Fibroblast of villous mesenchyme (primary cell): ENCODE measurements at regions not wholly inside any gene's neighbourhood (a gene's known extent, or its start where the extent isn't known, plus 50 kb on each side); places are given as distances from the start of the nearest gene placed in this dataset.

ENCODE experiments used
- DNase-seq: peaks from one replicate; pipeline ENCODE4 v3.0.0-alpha.2; 2010; ENCODE audit warnings: low read depth
- H3K4me3 ChIP-seq: 2 replicates; pipeline ENCODE4 v1.5.1; 2011; ENCODE audit warnings: low read depth, mild to moderate bottlenecking, low read length
- CTCF ChIP-seq: IDR thresholded peaks from 2 replicates; pipeline ENCODE4 v1.5.1; 2012; ENCODE audit warnings: low read depth, mild to moderate bottlenecking, low read length; ENCODE audit not compliant: insufficient read depth

- H3K4me3 ChIP-seq: no peak overlapping the region
- TF ChIP-seq CTCF: no peak
- no peak for DNase-seq
Observed at GRCh38 chr18:77548790-77549420, 299.3 kb downstream of the GALR1 start.

- no peak for DNase-seq
- no peak overlapping the region for H3K4me3 ChIP-seq
- TF ChIP-seq CTCF: no peak
Observed at GRCh38 chr18:77550625-77551024, 301.0 kb downstream of the GALR1 start.

GRCh38 chr18:77551055-77551454, 301.4 kb downstream of the GALR1 start:
- H3K4me3 ChIP-seq: no peak overlapping the region
- no peak for DNase-seq
- TF ChIP-seq CTCF: no peak

GRCh38 chr18:77552945-77553344, 303.3 kb downstream of the GALR1 start:
- no peak for DNase-seq
- TF ChIP-seq CTCF: no peak
- H3K4me3 ChIP-seq: no peak overlapping the region

GRCh38 chr18:77554061-77554460, 304.4 kb downstream of the GALR1 start:
- TF ChIP-seq CTCF: no peak
- H3K4me3 ChIP-seq: no peak overlapping the region
- no peak for DNase-seq

- DNase-seq: no peak
- no peak overlapping the region for H3K4me3 ChIP-seq
Observed at GRCh38 chr18:77557046-77557587, 307.5 kb downstream of the GALR1 start.

More at GRCh38 chr18:77557046-77557587, 307.5 kb downstream of the GALR1 start:
- no peak for TF ChIP-seq CTCF
